ENCODE measurements at regions not wholly inside any gene's neighbourhood (a gene's known extent, or its start where the extent isn't known, plus 50 kb on each side); places are given as distances from the start of the nearest gene placed in this dataset.
"Not testable (repeated sequence)": the region's sequence is repeated elsewhere in the genome, so short reads cannot be mapped to it uniquely, and the experiment has no call there.

GRCh38 chrX:3867067-3867831, 153.8 kb upstream of the PRKX start:
- TF ChIP-seq CTCF (conservative IDR thresholded peaks at IDR 0.05; ENCODE audit: low read depth, low read length); POLR2A (IDR thresholded peaks at IDR 0.05; ENCODE audit: low read depth, low read length); RCOR1 (IDR thresholded peaks at IDR 0.05; ENCODE audit: insufficient replicate concordance, low read length); FOS (IDR thresholded peaks at IDR 0.05; ENCODE audit: low read depth, low read length); SMC3 (IDR thresholded peaks at IDR 0.05; ENCODE audit: low read depth, low read length); MXI1 (IDR thresholded peaks at IDR 0.05; ENCODE audit: borderline replicate concordance, low read depth, low read length); NFE2L2 (IDR thresholded peaks at IDR 0.05; ENCODE audit: low read depth, low read length); RAD21 (IDR thresholded peaks at IDR 0.05; ENCODE audit: low read length); USF2 (IDR thresholded peaks at IDR 0.05; ENCODE audit: low read depth, low read length); ELK1 (IDR thresholded peaks at IDR 0.05; ENCODE audit: borderline replicate concordance, low read depth, low read length); MAZ (IDR thresholded peaks at IDR 0.05; ENCODE audit: borderline replicate concordance, low read depth, low read length); MAFK (IDR thresholded peaks at IDR 0.05; ENCODE audit: low read depth, low read length); BHLHE40 (IDR thresholded peaks at IDR 0.05; ENCODE audit: low read depth, low read length): not testable (repeated sequence)

Measured in IMR-90 (cell line).